ENCODE measurements at regions not wholly inside any gene's neighbourhood (a gene's known extent, or its start where the extent isn't known, plus 50 kb on each side); places are given as distances from the start of the nearest gene placed in this dataset.

DNA sequence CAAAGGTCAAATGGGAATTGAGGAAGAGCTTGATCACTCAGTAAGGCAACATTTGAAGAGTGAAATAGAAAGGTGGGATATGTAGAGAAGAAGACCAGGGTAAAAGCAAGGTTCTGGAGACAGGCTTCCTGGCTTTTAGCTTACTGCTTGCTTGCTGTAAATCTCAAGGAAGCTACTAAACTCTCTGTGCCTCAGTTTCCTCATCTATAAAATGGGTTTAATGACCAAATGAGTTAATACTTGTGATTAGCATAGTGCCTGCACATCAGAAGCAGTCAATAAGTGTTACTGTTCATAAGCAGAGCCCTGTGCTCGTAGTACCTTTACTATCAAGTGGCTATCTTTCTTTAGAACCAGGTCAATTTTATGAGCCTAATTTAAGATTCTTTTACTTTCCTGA is 222.2 kb upstream of the ITGA4 start:
- H2AFZ ChIP-seq (ENCODE audit: low read depth, low read length) = no peak overlapping the region
- H3K79me2 ChIP-seq (ENCODE audit: insufficient read depth, low read length) = no peaks in the 10 kb centered on the region
- H3K4me3 ChIP-seq (ENCODE audit: low read depth in 1 of 2, low read length in 2 of 2) = no peak overlapping the region
- H3K9me3 ChIP-seq (ENCODE audit: insufficient read depth, low read length, severe bottlenecking) = no peaks in the 10 kb centered on the region
- ATAC-seq (ENCODE audit: insufficient read depth, low read depth) = no peak
- no peak for DNase-seq
- H3K27me3 ChIP-seq (ENCODE audit: insufficient read depth, low read length, poor library complexity) = no peaks in the 10 kb centered on the region
- H3K4me1 ChIP-seq (ENCODE audit: insufficient read depth, low read length) = no peaks in the 10 kb centered on the region
- no peaks in the 10 kb centered on the region for H3K36me3 ChIP-seq (ENCODE audit: insufficient read depth, low read length)
- H3K9ac ChIP-seq (ENCODE audit: low read depth, low read length) = no peak overlapping the region
- H4K20me1 ChIP-seq (ENCODE audit: insufficient read depth, low read length) = no peaks in the 10 kb centered on the region
- no peak overlapping the region for H3K4me2 ChIP-seq (ENCODE audit: insufficient read depth, low read length)
- TF ChIP-seq, protein P1, sequence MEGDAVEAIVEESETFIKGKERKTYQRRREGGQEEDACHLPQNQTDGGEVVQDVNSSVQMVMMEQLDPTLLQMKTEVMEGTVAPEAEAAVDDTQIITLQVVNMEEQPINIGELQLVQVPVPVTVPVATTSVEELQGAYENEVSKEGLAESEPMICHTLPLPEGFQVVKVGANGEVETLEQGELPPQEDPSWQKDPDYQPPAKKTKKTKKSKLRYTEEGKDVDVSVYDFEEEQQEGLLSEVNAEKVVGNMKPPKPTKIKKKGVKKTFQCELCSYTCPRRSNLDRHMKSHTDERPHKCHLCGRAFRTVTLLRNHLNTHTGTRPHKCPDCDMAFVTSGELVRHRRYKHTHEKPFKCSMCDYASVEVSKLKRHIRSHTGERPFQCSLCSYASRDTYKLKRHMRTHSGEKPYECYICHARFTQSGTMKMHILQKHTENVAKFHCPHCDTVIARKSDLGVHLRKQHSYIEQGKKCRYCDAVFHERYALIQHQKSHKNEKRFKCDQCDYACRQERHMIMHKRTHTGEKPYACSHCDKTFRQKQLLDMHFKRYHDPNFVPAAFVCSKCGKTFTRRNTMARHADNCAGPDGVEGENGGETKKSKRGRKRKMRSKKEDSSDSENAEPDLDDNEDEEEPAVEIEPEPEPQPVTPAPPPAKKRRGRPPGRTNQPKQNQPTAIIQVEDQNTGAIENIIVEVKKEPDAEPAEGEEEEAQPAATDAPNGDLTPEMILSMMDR (IDR thresholded peaks at IDR 0.05; ENCODE audit: borderline replicate concordance, extremely low read depth, low read length, poor library complexity, severe bottlenecking) = no peak
- TF ChIP-seq EZH2 (IDR thresholded peaks at IDR 0.05; ENCODE audit: borderline replicate concordance, low read depth, low read length, severe bottlenecking) = no peak
- H3K27ac ChIP-seq (ENCODE audit: low read length) = no peak overlapping the region

DNA sequence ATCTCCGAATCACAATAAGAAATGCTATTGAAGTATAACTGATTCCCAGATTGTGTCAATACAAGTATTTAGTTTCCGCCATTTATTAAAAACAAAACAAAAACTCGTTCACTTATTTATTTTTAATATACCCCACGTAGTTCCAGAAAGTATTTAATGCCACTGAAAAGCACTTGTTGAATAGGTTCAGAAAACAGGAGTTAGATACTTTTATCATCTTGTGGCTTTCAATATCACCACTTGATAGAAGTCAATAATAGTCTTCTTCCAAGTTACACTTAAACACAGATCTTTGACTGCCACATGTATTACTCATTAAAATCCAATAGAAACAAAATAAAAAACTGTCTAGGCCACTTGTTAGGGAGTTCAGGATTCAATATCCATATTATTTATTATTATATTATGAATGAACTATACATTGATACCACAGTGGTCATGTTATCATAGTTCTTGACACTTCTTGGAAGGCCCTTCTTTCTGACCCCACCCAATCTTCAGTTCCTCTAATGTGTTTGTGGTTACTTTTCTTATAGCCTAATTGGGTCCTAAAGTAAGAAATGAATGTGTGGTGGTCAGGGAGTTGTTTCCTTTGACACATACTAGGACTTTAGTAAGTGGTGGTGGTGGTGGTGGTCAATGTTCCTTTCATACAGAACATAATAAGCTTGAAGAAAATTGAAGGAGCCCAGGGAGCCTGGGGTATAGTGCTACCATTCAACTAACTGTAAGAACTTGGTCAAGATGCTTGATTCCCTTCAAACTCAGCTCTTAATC is 221.3 kb upstream of the ITGA4 start:
- Histone ChIP-seq H3K4me2 (ENCODE audit: insufficient read depth, low read length) (no peak overlapping the region), H3K79me2 (ENCODE audit: insufficient read depth, low read length) (no peaks in the 10 kb centered on the region)

DNA sequence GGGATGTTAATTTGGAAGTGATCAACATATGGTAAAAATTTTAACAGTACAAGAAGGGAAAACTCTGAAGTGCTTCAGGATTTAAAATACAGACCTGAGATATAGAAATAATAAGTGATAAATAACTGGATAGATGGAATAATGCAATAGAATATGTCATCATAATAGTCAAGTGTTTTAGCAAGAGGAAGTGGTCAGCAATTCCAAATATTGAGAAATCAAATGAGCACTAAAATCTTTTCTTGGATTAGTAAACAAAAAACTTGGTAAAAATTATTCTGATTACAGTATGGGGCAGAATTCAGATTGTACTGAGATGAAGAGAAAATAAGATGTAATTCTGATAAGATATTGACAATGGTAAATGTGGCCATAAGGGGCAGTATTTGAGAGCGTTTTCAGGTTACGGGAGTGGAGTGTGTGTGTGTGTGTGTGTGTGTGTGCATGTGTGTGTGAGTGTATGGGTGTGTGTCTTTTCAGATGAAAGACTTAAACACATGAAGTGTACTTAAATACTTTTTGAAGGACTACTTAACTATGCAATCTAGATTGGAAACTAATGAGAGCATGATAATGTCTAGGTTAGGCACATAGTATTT is 217.9 kb upstream of the ITGA4 start:
- ATAC-seq (ENCODE audit: insufficient read depth, low read depth) = peak; percentile 52; the same call in 2 of the 3 replicates
- H3K36me3 ChIP-seq (ENCODE audit: insufficient read depth, low read length) = no peaks in the 10 kb centered on the region
- no peaks in the 10 kb centered on the region for H4K20me1 ChIP-seq (ENCODE audit: insufficient read depth, low read length)
- no peak overlapping the region for H3K4me3 ChIP-seq (ENCODE audit: low read depth in 1 of 2, low read length in 2 of 2)
- H3K4me2 ChIP-seq (ENCODE audit: insufficient read depth, low read length) = no peak overlapping the region
- H3K9me3 ChIP-seq (ENCODE audit: insufficient read depth, low read length, severe bottlenecking) = no peaks in the 10 kb centered on the region
- no peaks in the 10 kb centered on the region for H3K79me2 ChIP-seq (ENCODE audit: insufficient read depth, low read length)
- H3K27me3 ChIP-seq (ENCODE audit: insufficient read depth, low read length, poor library complexity) = no peaks in the 10 kb centered on the region
- peak; percentile 20 for DNase-seq
- H3K9ac ChIP-seq (ENCODE audit: low read depth, low read length) = no peak overlapping the region
- no peak for TF ChIP-seq EZH2 (IDR thresholded peaks at IDR 0.05; ENCODE audit: borderline replicate concordance, low read depth, low read length, severe bottlenecking)
- TF ChIP-seq, protein P1 (IDR thresholded peaks at IDR 0.05; ENCODE audit: borderline replicate concordance, extremely low read depth, low read length, poor library complexity, severe bottlenecking) = peak; percentile 51
- no peak overlapping the region for H2AFZ ChIP-seq (ENCODE audit: low read depth, low read length)
- H3K27ac ChIP-seq (ENCODE audit: low read length) = no peak overlapping the region
- peaks cover 17% of the 10 kb centered on the region for H3K4me1 ChIP-seq (ENCODE audit: insufficient read depth, low read length)

More for the DNA sequence above, 221.3 kb upstream of the ITGA4 start:
- Histone ChIP-seq H3K9ac (ENCODE audit: low read depth, low read length) (no peak overlapping the region), H3K27me3 (ENCODE audit: insufficient read depth, low read length, poor library complexity) (no peaks in the 10 kb centered on the region), H3K4me3 (ENCODE audit: low read depth in 1 of 2, low read length in 2 of 2) (no peak overlapping the region), H2AFZ (ENCODE audit: low read depth, low read length) (no peak overlapping the region), H3K27ac (ENCODE audit: low read length) (no peak overlapping the region), H3K4me1 (ENCODE audit: insufficient read depth, low read length) (peaks cover 5% of the 10 kb centered on the region; the same call in 1 of the 2 replicates), H3K36me3 (ENCODE audit: insufficient read depth, low read length) (no peaks in the 10 kb centered on the region), H4K20me1 (ENCODE audit: insufficient read depth, low read length) (no peaks in the 10 kb centered on the region), H3K9me3 (ENCODE audit: insufficient read depth, low read length, severe bottlenecking) (no peaks in the 10 kb centered on the region)
- DNase-seq (no peak), ATAC-seq (ENCODE audit: insufficient read depth, low read depth) (no peak)
- TF ChIP-seq, protein P1 (IDR thresholded peaks at IDR 0.05; ENCODE audit: borderline replicate concordance, extremely low read depth, low read length, poor library complexity, severe bottlenecking) = no peak
- no peak for TF ChIP-seq EZH2 (IDR thresholded peaks at IDR 0.05; ENCODE audit: borderline replicate concordance, low read depth, low read length, severe bottlenecking)
